CD4-positive, alpha-beta memory T cell (primary cell): ENCODE measurements at regions not wholly inside any gene's neighbourhood (a gene's known extent, or its start where the extent isn't known, plus 50 kb on each side); places are given as distances from the start of the nearest gene placed in this dataset.

ENCODE experiments used
- CTCF ChIA-PET: fragments of 350-600 bp; sonication (Branson Sonifier 250); formaldehyde crosslinking; loops from one replicate; lab custom pipeline; 2021; ENCODE audit warnings: inconsistent platforms; ENCODE audit not compliant: partially characterized antibody; lab: Charles Lee
- POLR2A ChIA-PET: fragments of 350-600 bp; sonication (Branson Sonifier 250); formaldehyde crosslinking; loops from one replicate; lab custom pipeline; 2021; ENCODE audit not compliant: partially characterized antibody; lab: Charles Lee
- DNase-seq, 5 donors: peaks; one replicate each; pipeline versions ENCODE4 v3.0.0 to v3.0.0-alpha.2; 2020 to 2022; ENCODE audit warnings: mixed read lengths in 1 of 5
- H3K27ac ChIP-seq: one replicate; pipeline ENCODE4 v1.7.0; 2013; ENCODE audit warnings: low read depth, low read length
- H3K27me3 ChIP-seq: 2 replicates; pipeline ENCODE4 v1.7.0; 2013; ENCODE audit warnings: mild to moderate bottlenecking, low read length, moderate library complexity; ENCODE audit not compliant: insufficient read depth
- H3K36me3 ChIP-seq: 2 replicates; pipeline ENCODE4 v1.7.0; 2013; ENCODE audit warnings: mild to moderate bottlenecking, low read length, moderate library complexity; ENCODE audit not compliant: insufficient read depth
- H3K4me1 ChIP-seq: 2 replicates; pipeline ENCODE4 v1.7.0; 2013; ENCODE audit warnings: mild to moderate bottlenecking, low read length, moderate library complexity; ENCODE audit not compliant: insufficient read depth
- H3K4me3 ChIP-seq, 2 donors: one replicate each; pipeline ENCODE4 v1.7.0; 2013; ENCODE audit warnings: low read length in 2 of 2, mild to moderate bottlenecking in 1 of 2
- H3K9me3 ChIP-seq, 2 donors: one replicate each; pipeline ENCODE4 v1.7.0; 2013; ENCODE audit warnings: low read length in 2 of 2, control low read depth in 1 of 2; ENCODE audit not compliant: control insufficient read depth in 1 of 2
- H3K27ac Mint-ChIP-seq, 7 donors: one replicate each; pipeline ENCODE4 v1.8.0; 2020 to 2021; ENCODE audit warnings: mixed read lengths in 7 of 7, mild to moderate bottlenecking in 6 of 7, inconsistent platforms in 3 of 7, moderate library complexity in 3 of 7
- H3K27me3 Mint-ChIP-seq, 2 donors: one replicate each; pipeline ENCODE4 v1.8.0; 2020 to 2021; ENCODE audit warnings: mixed read lengths in 2 of 2
- H3K36me3 Mint-ChIP-seq, 2 donors: one replicate each; pipeline ENCODE4 v1.8.0; 2020 to 2021; ENCODE audit warnings: mixed read lengths in 2 of 2, inconsistent platforms in 1 of 2, mild to moderate bottlenecking in 1 of 2
- H3K4me1 Mint-ChIP-seq, 4 donors: one replicate each; pipeline ENCODE4 v1.8.0; 2020 to 2021; ENCODE audit warnings: mixed read lengths in 4 of 4, mild to moderate bottlenecking in 1 of 4
- H3K4me3 Mint-ChIP-seq, 8 donors: one replicate each; pipeline ENCODE4 v1.8.0; 2020 to 2021; ENCODE audit warnings: mixed read lengths in 8 of 8, mild to moderate bottlenecking in 7 of 8, moderate library complexity in 6 of 8, inconsistent platforms in 3 of 8
- H3K9me3 Mint-ChIP-seq, 8 donors: one replicate each; pipeline ENCODE4 v1.8.0; 2020 to 2021; ENCODE audit warnings: mixed read lengths in 8 of 8, mild to moderate bottlenecking in 5 of 8, inconsistent platforms in 3 of 8, moderate library complexity in 1 of 8
- intact Hi-C: fragments of 100-400 bp; cut with micrococcal nuclease; formaldehyde crosslinking; loops from one replicate; pipeline ENCODE4 v1.15.1; 2023

DNA sequence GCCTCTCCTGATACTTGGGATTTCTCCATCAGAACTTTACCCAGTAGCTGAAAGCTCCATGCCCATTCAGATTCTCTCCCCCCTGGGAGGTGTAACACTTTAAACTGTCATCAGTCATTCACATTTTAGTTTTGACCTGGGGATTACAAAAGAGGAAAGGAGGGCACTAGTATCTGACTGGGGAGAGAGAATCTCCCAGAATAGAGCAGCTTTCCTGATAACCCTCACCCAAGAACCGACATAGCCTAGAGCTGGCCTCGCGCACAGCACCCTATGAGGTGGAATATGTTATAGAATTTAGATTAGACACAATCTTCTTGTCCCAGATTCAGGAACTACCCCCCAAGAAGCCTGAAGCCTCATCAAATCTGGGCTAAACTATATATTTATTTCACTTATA is 950.2 kb upstream of the TENM3 start:
- Mint-ChIP-seq H3K27me3 (no peaks in the 10 kb centered on the region), H3K9me3 (peaks cover 0 to 11% (median 4%) of the 10 kb centered on the region in 8 donors), H3K27ac (peak overlapping the region in 1 of 7 donors; percentile 30), H3K4me3 (no peak overlapping the region), H3K36me3 (no peaks in the 10 kb centered on the region), H3K4me1 (no peaks in the 10 kb centered on the region)
- Histone ChIP-seq H3K4me1 (no peaks in the 10 kb centered on the region), H3K27ac (no peak overlapping the region), H3K4me3 (no peak overlapping the region), H3K9me3 (no peaks in the 10 kb centered on the region), H3K27me3 (no peaks in the 10 kb centered on the region), H3K36me3 (no peaks in the 10 kb centered on the region)
- CTCF ChIA-PET: no interaction called here
- DNase-seq: no peak
- POLR2A ChIA-PET: no interaction called here
- intact Hi-C loops: no loop called here

DNA sequence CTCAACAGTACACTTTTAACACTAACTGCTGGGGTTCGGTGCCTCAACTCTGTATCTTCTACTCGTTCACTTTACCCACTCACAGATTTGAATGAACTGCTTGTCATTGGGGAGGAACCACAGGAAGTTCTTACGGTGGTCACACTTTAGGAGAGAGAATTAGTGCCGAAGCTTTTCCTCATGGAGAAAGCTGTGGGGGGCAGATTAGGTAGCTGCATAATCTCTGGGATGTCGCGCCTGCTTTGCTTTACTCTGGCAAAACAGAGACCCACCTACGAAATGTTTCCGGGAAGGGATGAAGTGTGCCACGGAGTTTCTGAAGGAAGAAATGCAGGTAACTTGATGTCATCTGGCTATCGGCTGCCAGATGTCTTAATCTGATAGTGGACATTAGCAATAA is 949.7 kb upstream of the TENM3 start:
- Histone ChIP-seq H3K9me3 (no peaks in the 10 kb centered on the region), H3K36me3 (no peaks in the 10 kb centered on the region), H3K27ac (no peak overlapping the region), H3K27me3 (no peaks in the 10 kb centered on the region), H3K4me3 (no peak overlapping the region), H3K4me1 (no peaks in the 10 kb centered on the region)
- ChIA-PET CTCF (no interaction called here), POLR2A (no interaction called here)
- intact Hi-C loops: no loop called here
- Mint-ChIP-seq H3K27me3 (no peaks in the 10 kb centered on the region), H3K4me1 (no peaks in the 10 kb centered on the region), H3K4me3 (no peak overlapping the region), H3K36me3 (no peaks in the 10 kb centered on the region), H3K9me3 (peaks cover 0 to 12% (median 4%) of the 10 kb centered on the region in 8 donors), H3K27ac (no peak overlapping the region)
- no peak for DNase-seq

DNA sequence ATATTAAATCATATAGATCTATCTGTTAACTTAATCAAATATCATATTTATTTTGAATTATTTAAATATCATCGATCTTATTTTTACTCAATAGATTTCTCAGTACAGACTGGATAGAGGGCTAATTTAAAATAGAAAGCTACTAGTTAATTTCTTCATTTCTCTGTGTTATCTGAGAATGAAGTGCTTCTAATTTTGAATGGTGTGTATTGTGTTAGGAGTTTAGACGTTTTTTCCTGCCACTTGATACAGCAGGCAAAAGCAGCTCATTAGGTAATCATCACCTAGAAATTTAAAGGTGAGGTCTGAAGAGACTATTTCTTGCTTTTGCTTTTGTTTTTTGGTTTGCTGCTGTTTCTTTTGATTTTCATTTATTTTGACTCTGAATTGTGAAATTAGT is 948.8 kb upstream of the TENM3 start:
- H3K36me3 Mint-ChIP-seq: no peaks in the 10 kb centered on the region
- H3K4me1 Mint-ChIP-seq: no peaks in the 10 kb centered on the region
- peaks cover 0 to 12% (median 3%) of the 10 kb centered on the region in 8 donors for H3K9me3 Mint-ChIP-seq

DNA sequence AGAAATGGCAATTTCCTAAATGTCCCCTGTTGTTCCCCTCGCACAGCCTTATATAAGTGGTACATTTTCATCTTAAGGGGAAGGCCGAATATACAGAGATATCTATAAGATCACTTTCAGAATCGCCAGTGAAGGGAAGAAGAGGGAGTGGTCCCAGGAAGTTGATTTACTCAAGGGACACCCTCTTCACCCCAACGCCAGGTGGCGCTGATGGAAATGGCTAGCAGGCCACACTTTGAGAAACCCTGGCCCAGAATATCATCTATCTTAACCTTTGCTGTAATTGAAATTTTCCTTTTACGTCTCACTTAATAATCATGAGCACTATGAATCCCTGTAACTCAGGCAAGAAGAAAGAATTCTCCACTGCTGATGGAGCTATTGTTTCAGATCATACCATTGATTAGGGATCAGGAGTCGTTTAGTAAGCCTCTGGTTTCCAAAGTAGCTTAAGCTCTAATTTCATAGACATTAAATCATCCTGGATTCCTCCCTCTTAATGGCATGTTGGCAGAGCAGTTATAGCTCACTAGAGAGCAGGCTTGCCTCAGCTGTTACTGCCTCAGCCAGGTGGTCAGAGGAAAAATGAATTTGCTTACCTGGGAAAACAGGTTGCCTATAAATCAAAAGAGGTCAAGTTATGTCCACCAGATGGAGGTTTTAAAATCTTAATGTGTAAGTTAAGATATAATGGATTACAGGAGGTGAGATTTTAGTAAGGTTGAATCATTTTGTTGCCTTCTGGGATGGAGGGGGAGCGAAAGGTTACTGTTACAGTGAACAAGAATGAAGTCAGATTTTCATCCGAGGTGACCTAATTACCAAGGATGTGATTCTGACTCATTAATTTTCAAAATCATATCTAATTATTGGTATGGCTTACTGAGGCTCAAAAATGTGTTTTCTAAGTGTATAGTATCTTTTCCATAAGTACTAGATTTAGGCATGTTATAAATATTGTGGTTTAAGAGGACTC is 941.2 kb upstream of the TENM3 start:
- Histone ChIP-seq H3K4me3 (no peak overlapping the region), H3K9me3 (no peaks in the 10 kb centered on the region), H3K4me1 (no peaks in the 10 kb centered on the region), H3K36me3 (no peaks in the 10 kb centered on the region), H3K27me3 (no peaks in the 10 kb centered on the region), H3K27ac (no peak overlapping the region)
- DNase-seq: no peak
- no peaks in the 10 kb centered on the region for H3K27me3 Mint-ChIP-seq
- CTCF ChIA-PET: no interaction called here
- no peaks in the 10 kb centered on the region for H3K36me3 Mint-ChIP-seq
- intact Hi-C loops: no loop called here
- POLR2A ChIA-PET: no interaction called here
- H3K4me1 Mint-ChIP-seq: no peaks in the 10 kb centered on the region
- H3K27ac Mint-ChIP-seq: no peak overlapping the region
- no peak overlapping the region for H3K4me3 Mint-ChIP-seq
- H3K9me3 Mint-ChIP-seq: peaks cover 2 to 9% (median 3%) of the 10 kb centered on the region in 8 donors

More for the DNA sequence above, 948.8 kb upstream of the TENM3 start:
- Mint-ChIP-seq H3K27me3 (no peaks in the 10 kb centered on the region), H3K27ac (no peak overlapping the region), H3K4me3 (no peak overlapping the region)
- ChIA-PET POLR2A (no interaction called here), CTCF (interaction anchor here (0.6 kb wide), 1 partner anchor 636 kb away, joined by 3 read pairs; no protein-coding TSS in a partner anchor)
- DNase-seq: no peak
- H3K27me3 ChIP-seq: no peaks in the 10 kb centered on the region
- no peaks in the 10 kb centered on the region for H3K4me1 ChIP-seq
- H3K4me3 ChIP-seq: no peak overlapping the region
- H3K27ac ChIP-seq: no peak overlapping the region
- no peaks in the 10 kb centered on the region for H3K9me3 ChIP-seq
- H3K36me3 ChIP-seq: no peaks in the 10 kb centered on the region
- intact Hi-C loops: no loop called here

DNA sequence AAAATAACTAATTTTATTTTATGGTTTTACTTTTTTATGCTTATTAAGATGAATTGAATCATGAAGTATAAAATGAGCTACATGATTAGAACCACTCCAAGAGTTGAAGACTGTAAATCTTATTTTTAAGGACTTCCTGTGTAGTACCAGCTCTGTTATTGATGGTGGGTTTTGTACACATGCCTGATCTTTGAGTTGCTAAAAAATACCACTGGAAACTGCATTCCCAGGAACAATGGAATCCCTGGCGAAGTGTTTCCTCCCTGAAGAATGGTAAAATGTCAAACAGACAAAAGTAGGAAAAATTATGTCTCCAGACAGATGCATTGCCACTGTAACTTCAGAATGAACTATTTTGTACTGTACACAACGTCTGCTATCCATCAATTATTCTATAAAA is 935.4 kb upstream of the TENM3 start:
- H3K27ac ChIP-seq: no peak overlapping the region
- no peaks in the 10 kb centered on the region for H3K9me3 ChIP-seq
- ChIA-PET CTCF (no interaction called here), POLR2A (no interaction called here)
- Mint-ChIP-seq H3K27ac (no peak overlapping the region), H3K27me3 (no peaks in the 10 kb centered on the region), H3K36me3 (no peaks in the 10 kb centered on the region), H3K4me3 (no peak overlapping the region), H3K9me3 (peaks cover 0 to 3% (median 0%) of the 10 kb centered on the region in 8 donors), H3K4me1 (no peaks in the 10 kb centered on the region)
- DNase-seq: no peak
- no peaks in the 10 kb centered on the region for H3K27me3 ChIP-seq
- H3K4me1 ChIP-seq: no peaks in the 10 kb centered on the region
- no peaks in the 10 kb centered on the region for H3K36me3 ChIP-seq
- no peak overlapping the region for H3K4me3 ChIP-seq
- intact Hi-C loops: no loop called here

DNA sequence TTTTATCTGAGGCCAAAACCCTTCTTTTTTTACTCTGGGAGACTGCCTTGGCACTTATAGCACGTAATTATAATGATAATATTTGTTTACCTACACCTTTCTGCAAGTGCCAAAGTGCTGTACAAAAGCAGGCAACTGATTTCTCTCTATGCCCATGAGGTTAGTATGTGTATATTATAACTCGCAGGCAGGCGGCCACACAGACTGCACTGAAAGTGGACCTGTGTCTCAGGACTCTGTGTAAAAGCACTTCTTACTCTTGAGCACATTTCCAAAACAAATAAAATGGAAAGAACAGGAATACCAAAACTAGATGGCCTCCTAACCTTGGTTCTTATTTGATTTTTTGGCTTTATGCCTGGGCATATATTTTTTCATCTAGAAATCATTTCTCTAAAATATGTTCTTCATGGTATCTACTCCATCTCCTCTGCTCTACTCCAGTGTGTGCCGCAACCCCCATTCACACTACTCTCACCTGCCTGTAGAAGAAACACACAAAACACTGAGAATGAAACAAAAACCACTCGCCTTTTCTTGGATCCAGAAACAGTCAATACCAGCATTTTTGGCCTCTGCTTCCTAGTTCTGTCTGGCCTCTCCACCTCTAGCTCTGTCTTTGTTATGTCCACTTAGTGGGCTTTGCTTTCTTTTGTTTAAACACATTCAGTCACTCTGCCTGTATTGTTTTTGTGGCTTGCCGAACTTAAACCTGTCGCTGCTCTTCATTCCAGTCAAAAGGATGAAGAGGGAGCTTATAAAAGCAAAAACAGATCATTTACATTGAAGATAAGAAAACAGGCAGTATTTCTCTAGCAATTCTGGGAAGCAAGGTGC is 934.5 kb upstream of the TENM3 start:
- H3K4me1 Mint-ChIP-seq: no peaks in the 10 kb centered on the region
- no peaks in the 10 kb centered on the region for H3K9me3 ChIP-seq
- intact Hi-C loops: no loop called here
- H3K4me1 ChIP-seq: no peaks in the 10 kb centered on the region
- POLR2A ChIA-PET: no interaction called here
- H3K36me3 ChIP-seq: no peaks in the 10 kb centered on the region
- H3K4me3 ChIP-seq: no peak overlapping the region
- DNase-seq: no peak
- H3K4me3 Mint-ChIP-seq: no peak overlapping the region
- no peak overlapping the region for H3K27ac Mint-ChIP-seq
- H3K27me3 ChIP-seq: no peaks in the 10 kb centered on the region
- H3K27ac ChIP-seq: no peak overlapping the region
- H3K27me3 Mint-ChIP-seq: no peaks in the 10 kb centered on the region
- CTCF ChIA-PET: no interaction called here
- peaks cover 0 to 4% (median 0%) of the 10 kb centered on the region in 8 donors for H3K9me3 Mint-ChIP-seq
- H3K36me3 Mint-ChIP-seq: no peaks in the 10 kb centered on the region

DNA sequence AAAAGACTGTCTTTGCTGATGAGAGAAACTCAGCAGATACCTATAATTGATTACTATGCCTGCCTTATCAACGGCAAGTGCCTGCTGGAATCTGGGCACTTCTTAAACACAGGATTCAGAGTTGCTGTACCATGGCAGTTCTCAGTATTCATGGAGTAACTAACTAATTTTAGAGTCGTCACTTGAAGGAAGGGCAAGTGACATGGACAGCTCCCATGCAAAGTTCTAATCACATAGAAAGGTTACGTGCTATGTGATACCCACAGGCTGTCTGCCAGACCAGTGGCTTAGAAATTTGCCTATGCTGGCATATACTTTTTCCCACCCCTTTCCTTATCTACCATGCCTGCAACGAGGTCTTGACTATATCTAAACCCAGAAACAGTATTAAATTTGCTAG is 931.1 kb upstream of the TENM3 start:
- Histone ChIP-seq H3K4me3 (no peak overlapping the region), H3K9me3 (no peaks in the 10 kb centered on the region), H3K27ac (no peak overlapping the region), H3K36me3 (no peaks in the 10 kb centered on the region), H3K4me1 (no peaks in the 10 kb centered on the region), H3K27me3 (no peaks in the 10 kb centered on the region)
- Mint-ChIP-seq H3K4me1 (no peaks in the 10 kb centered on the region), H3K9me3 (peaks cover 0 to 4% (median 0%) of the 10 kb centered on the region in 8 donors), H3K27ac (no peak overlapping the region), H3K27me3 (no peaks in the 10 kb centered on the region), H3K36me3 (no peaks in the 10 kb centered on the region), H3K4me3 (no peak overlapping the region)
- POLR2A ChIA-PET: no interaction called here
- CTCF ChIA-PET: no interaction called here
- no peak for DNase-seq
- intact Hi-C loops: no loop called here
